Endometrium (tissue), 2 donors: ENCODE measurements at regions not wholly inside any gene's neighbourhood (a gene's known extent, or its start where the extent isn't known, plus 50 kb on each side); places are given as distances from the start of the nearest gene placed in this dataset.

Experiments used
- FAIRE-seq: peaks from 2 replicates; lab custom pipeline; 2012; peaks lifted over from hg19 to GRCh38; lab: Jason Lieb, UNC
- donor health status: control.
- donor health status: control.

DNA sequence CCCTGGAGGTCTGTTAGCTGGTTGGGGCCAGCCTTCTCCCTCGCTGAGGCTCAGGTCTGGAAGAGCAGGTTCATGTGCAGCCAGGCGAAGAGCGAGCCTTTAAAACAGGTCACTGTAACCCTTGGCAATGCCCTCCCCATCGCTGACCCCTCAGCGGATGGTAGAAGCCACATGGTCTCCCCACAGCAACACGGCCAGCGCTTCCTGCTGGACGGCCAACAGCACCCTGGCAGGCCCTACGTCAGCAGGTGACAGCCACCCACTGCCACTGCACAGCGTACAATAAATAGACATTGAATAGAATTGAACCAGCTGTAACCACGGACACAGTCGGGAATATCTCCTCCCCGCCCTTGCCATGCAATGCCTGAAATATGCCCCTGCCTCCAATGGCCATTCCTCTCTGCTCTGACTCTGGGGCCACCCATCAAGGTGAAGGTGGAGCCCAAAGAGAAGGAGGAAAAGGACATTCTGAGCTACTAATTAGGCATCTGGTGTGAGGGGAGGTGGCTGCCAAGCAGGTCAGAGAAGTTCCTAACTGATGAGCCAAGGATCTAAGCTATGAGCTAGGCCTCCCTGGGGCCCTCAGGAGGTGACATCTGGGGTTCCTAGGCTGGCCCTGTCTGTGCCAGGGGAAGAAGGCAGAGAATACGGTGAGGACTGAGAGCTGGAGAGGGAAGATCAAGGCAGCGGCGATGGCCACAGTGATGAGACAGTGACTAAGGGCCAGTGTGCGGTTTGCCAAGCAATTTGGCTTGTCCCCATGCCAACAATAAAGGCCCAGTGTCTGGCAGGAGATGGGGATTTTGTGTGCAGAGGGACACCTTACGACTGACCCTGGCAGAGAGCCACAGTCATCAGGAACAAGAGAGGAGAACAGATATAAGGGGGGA lies 202.3 kb downstream of the BCOR start:
- FAIRE-seq, result no peak

- no peak for FAIRE-seq
Measured at GRCh38 chrX:39896951-39897740, 200.6 kb downstream of the BCOR start.

DNA sequence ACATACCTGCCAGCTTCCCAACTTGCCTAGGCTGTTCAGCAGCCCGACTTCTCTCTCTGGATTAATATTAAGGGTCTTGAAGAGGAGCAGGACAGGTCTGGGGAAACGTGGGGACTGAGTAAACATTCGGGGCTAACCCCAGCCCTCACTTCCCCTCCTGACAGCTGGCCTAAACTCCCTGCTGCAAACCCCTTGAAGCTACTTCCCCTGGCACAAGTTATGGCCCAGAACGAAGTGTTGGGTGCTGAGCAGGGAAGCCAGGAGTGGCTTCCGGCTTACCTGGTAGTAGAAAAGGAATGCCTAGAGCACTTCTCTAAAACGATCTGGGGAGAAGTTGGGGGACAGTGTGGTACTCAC lies 200.0 kb downstream of the BCOR start:
- FAIRE-seq, result no peak

GRCh38 chrX:39898147-39898546 lies 199.6 kb downstream of the BCOR start:
- no peak for FAIRE-seq

DNA sequence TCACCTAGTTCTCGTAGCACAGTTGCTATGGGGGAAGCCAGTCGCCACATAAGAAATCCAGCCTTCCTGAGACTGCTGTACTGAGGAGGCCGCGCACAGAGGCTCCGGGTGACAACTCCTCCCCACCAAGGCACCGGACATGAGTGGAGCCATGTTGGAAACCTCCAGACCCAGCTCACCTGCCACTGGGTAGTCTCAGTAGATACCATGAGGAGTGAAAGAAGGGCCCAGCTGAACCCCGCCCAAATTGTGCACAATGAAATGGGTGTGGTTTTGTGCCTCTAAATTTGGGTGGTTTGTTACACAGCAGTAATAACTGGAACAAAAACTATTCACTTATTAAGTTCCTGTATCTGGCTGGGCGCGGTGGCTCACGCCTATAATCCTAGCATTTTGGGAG lies 198.7 kb downstream of the BCOR start:
- no peak for FAIRE-seq

DNA sequence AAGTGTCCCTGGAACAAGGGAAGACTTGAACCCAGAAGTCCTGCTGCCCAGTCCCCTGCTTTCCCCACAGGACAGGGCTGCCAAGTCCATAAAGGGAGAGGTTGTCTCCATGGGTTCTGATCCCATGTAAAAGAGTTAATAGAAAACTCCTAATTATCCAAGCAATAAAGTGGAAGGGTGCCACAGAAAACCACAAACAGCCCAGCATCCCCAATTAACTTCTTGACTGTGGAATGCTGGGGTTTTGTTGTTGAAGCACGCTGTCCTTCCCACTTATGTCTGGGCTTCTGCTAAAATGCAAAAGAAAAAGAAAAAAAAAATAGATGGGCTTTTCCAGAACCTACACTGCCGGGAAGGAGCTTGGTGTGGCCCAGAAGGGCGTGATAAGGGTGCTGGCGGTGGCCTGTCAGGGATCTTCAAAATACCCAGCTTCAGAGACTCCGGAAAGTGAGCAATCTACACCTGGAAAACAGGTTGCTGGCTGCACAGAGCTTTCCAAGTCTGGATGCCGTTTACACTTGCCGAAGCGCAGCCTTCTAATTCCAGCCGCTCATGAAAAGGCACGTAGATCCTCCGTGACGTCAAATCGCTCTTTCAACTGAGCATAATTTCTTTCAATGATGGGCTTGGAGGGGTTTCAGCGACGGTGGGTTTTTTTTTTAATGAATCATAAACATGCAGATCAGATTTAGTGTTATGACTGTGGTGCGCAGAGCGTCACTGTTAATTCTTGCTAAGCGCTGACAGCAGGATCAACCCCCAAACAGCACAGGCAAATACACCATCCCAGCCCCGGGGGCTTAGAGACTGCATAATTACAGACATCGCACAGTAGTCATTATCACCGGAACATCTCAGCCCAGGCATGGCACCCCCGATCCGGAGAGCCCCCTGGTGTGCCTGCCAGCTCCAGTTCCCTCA lies 197.6 kb downstream of the BCOR start:
- FAIRE-seq, result no peak

DNA sequence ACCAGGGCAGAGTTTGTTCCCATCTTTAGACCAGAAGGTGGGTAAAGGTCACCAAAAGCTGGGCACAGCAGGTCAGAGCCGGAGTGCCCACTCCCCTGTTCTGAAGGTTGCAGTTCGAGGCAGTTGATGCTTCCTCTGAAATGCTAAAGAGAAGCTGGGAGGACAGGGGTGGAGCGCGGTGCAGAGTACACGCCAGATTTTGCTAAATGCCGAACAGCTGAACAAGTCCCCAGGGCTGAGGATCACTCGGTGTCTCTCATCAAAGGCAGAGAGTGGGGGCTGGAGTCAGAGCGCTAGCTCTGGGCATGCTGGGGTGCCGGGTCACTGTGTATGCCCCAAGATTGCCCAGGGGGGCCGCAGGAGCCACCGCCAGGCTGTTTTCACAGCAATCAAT lies 197.0 kb downstream of the BCOR start:
- no peak for FAIRE-seq

- no peak for FAIRE-seq
Measured at GRCh38 chrX:39903343-39903742, 194.4 kb downstream of the BCOR start.

DNA sequence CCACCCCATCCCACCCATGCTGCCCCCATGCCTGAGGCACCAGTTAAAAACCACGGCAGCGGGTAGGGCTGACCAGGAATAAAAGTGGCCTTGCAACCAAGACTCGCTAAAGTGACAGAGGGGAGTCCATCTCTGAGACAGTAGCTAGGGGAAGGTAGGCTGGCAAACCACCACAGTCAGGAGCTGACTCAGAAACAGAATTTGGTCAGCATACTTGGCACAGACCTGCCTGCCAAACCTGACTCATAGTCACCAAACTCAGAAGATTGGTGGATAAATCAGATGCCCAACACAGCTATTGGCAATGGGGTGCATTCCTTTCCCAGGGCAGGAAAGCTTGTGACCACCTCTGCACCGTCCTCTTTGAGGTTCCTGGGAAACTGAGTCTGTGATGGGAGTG lies 193.8 kb downstream of the BCOR start:
- no peak for FAIRE-seq

GRCh38 chrX:39904816-39905537 lies 192.8 kb downstream of the BCOR start:
- no peak for FAIRE-seq

DNA sequence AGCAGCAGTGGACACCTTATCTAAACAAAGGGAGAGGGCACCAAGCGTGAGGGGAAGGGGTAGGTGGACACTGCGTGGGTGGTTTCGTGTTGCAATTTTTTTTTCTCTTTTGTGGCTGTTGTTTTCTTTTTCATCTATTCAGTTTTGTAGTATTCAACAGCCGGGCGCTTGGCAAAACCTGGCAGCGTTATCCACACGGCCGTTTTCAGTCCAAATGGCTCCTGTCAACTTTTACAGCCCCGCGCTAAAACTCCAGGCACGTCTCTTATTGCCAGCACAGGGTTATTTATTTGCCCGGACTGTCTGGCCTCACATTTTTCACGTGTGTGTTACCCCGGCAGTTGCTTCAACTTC lies 192.2 kb downstream of the BCOR start:
- FAIRE-seq, result no peak

- FAIRE-seq, result no peak
Measured at GRCh38 chrX:39905946-39906345, 191.8 kb downstream of the BCOR start.

DNA sequence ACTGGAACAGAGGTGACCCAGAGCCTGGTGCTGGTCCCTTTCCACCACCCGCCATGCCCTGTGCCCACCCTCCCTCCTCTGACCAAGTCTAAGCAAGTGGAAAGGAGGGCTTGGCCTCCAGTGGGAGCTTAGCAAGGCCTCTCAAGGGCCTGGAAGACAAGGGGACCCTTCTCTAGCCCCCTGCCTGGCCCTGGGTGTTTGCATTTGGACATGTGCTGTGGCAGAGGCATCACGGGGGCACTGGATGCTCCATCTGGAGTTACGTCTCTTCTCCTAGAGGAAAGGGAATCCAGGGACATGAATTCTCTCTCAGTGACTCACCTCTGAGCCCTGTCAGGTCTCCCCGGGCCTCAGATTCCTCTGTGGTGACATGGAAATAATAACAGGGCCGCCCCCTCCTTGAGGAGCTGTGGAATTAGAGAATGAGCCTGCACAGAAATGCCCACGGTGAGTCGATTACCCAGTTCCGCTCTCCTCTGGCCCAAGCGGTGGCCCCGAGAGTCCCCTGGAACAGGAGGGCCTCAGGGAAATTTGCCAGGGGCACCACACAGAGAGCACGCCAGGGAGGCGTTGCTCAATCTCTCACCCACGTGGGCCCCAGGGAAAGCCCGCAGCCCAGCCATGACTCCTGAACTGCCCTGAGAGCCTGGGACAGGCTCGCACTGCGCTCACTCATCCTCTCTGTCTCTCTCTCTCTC lies 189.6 kb downstream of the BCOR start:
- no peak for FAIRE-seq

GRCh38 chrX:39909996-39910395 lies 187.8 kb downstream of the BCOR start:
- no peak for FAIRE-seq

GRCh38 chrX:39910651-39911050 lies 187.1 kb downstream of the BCOR start:
- no peak for FAIRE-seq

DNA sequence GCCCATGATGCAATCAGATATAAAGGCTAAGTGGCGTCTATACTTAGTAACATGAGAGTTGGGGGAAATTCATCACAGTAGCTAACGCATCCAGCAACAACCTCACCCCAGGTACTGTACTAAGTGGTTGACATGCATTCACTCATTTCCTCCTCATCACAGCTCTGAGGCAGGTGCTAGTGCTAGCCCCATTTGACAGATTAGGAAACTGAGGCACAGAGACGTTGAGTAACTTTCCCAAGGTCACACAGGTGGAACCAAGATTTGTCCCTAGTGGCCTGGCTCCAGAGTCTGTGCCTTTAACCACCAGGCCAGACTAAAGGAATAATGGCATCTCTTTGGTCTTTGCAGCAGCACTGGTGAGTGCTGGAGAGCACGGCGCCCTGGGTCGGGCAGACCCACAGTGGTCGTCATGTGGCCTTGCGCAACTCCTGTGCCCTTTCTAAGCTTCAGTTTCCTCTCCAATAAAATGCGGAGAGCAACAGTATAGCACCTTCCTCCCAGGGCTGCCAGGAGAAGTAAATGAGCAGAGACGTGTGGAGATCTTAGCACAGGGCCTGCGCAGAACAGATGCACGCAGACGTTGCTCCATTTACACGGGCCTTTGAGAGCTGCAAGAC lies 186.4 kb downstream of the BCOR start:
- FAIRE-seq, result no peak

DNA sequence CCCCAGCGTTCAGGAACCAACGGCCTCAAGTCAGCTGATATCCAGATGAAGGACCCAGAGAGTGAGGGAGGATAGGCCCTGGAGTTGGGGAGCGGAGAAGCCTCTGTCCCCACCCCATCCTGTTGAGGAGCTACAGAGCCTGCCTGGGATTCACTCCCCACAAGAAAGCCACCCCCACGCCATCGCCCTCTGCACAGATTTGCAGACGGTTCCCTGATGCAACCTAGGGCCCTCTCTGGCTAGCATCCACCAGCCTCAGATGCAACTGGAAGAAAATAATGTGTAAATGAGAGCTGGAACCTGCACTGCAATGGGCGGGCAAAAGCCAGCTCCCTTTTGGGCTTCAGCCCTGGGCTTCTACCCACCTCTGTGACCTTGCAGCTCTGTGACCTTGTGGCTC lies 185.6 kb downstream of the BCOR start:
- FAIRE-seq, result no peak

DNA sequence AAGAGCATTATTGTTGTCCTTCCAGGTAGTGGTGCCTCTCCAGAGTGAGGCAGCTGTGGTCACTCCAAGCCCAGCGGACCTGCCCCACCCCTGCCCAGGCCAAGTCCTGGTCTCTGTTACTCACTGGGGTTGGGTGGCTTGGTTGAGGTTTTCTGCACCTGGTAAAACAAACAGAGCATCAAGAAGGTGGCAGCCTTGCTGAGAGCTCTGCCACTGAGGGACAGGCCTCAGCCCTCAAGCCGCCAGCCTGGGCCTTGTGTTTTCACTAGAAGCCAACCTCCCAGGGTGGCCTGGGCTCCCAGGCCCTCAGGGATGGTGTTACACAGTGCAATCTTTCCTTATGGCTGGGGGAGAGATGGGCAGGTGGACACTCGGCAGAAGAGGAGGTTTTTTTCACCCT lies 182.7 kb downstream of the BCOR start:
- FAIRE-seq, result no peak

- FAIRE-seq, result no peak
Measured at GRCh38 chrX:39915596-39915995, 182.2 kb downstream of the BCOR start.

DNA sequence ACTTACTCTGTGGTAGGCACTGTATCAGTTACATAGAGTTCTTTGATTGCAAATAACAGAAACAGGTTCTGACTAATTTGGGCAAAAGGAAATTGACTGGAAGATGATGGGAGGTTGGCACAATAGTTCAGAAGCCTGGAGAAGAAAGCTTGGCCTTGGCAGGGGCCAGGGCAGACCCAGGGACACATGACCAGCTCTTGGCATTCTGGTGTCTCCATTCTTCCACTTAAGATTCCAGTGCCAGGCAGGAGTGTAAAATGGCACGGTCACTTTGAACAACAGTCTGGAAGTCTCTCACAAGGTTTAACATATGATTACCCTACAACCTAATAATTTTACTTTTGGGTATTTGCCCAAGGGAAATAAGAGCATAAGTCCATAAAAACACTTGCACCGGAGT lies 175.9 kb downstream of the BCOR start:
- FAIRE-seq, result no peak

GRCh38 chrX:39922488-39922887 lies 175.3 kb downstream of the BCOR start:
- FAIRE-seq, result no peak
